Body of pancreas (tissue), 4 donors: ENCODE measurements at regions not wholly inside any gene's neighbourhood (a gene's known extent, or its start where the extent isn't known, plus 50 kb on each side); places are given as distances from the start of the nearest gene placed in this dataset.

Source experiments
- ATAC-seq: fragments of 150-250 bp; one replicate; pipeline ENCODE4 v1.9.1; 2016
- DNase-seq, 4 donors: peaks; one replicate each; pipeline ENCODE4 v3.0.0-alpha.2; 2019
- H3K27ac ChIP-seq, 4 donors: fragments of 200-600 bp; sonication (generic); 1 replicate in 3 of 4; 2 replicates in 1 of 4; pipeline versions ENCODE4 v1.5.1 to v1.6.1; 2016 to 2019; ENCODE audit warnings: mild to moderate bottlenecking in 1 of 4, mixed read lengths in 1 of 4, moderate library complexity in 1 of 4
- H3K27me3 ChIP-seq, 2 donors: fragments of 200-600 bp; sonication (generic); one replicate each; pipeline ENCODE4 v1.6.0; 2016; ENCODE audit warnings: mild to moderate bottlenecking in 1 of 2
- H3K36me3 ChIP-seq, 2 donors: fragments of 200-600 bp; sonication (generic); replicated peaks in 1 of 2; 2 replicates each; pipeline ENCODE4 v1.5.1; 2016; ENCODE audit warnings: low read depth in 2 of 2; ENCODE audit not compliant: insufficient read depth in 1 of 2
- H3K4me1 ChIP-seq: fragments of 200-600 bp; sonication (generic); one replicate; pipeline ENCODE4 v1.6.0; 2016
- H3K4me3 ChIP-seq, 2 donors: fragments of 200-600 bp; sonication (generic); 1 replicate in 1 of 2; 2 replicates in 1 of 2; pipeline ENCODE4 v1.5.1; 2016 to 2019
- H3K9me3 ChIP-seq, 3 donors: fragments of 200-600 bp; sonication (generic); 1 replicate in 2 of 3; 2 replicates in 1 of 3; pipeline ENCODE4 v1.5.1; 2016
- CTCF ChIP-seq, 7 experiments: fragments of 450-650 bp in 4 of 7; fragments of 200-600 bp in 3 of 7; sonication (generic) in 3 of 7; IDR thresholded peaks; one replicate each; pipeline ENCODE4 v1.5.1; 2016 to 2019; ENCODE audit warnings: antibody characterized with exemption in 7 of 7
- POLR2A ChIP-seq, 3 donors: fragments of 450-650 bp; IDR thresholded peaks; one replicate each; pipeline ENCODE4 v1.6.1; 2016; ENCODE audit warnings: antibody characterized with exemption in 3 of 3, mild to moderate bottlenecking in 2 of 3
- WGBS, 2 donors: methylation state at CpG; one replicate each; pipeline ENCODE4 v1.1.5; 2017; 5-methylcytosine and 5-hydroxymethylcytosine counted together
- intact Hi-C: fragments of 100-400 bp; cut with DNase I; formaldehyde crosslinking; loops from one replicate; pipeline ENCODE4 v1.15.1; 2023

GRCh38 chr14:35998303-35998702 is 172.2 kb downstream of the BRMS1L start:
- Histone ChIP-seq H3K27me3 (no peaks in the 10 kb centered on the region), H3K9me3 (no peaks in the 10 kb centered on the region), H3K4me3 (no peak overlapping the region), H3K4me1 (no peaks in the 10 kb centered on the region), H3K27ac (no peak overlapping the region), H3K36me3 (no peaks in the 10 kb centered on the region)
- DNase-seq (no peak), ATAC-seq (no peak)
- intact Hi-C loops = no loop called here
- TF ChIP-seq CTCF (IDR thresholded peaks at IDR 0.05) (no peak), POLR2A (IDR thresholded peaks at IDR 0.05) (no peak)
- 71 to 81% methylated on average over 12 of the region's 12 CpGs for WGBS, 2 donors

- WGBS, 2 donors = 84 to 88% methylated on average over 3 of the region's 3 CpGs
- intact Hi-C loops = no loop called here
- Histone ChIP-seq H3K36me3 (no peaks in the 10 kb centered on the region), H3K27me3 (no peaks in the 10 kb centered on the region), H3K4me1 (no peaks in the 10 kb centered on the region), H3K9me3 (no peaks in the 10 kb centered on the region), H3K27ac (no peak overlapping the region), H3K4me3 (no peak overlapping the region)
- TF ChIP-seq POLR2A (IDR thresholded peaks at IDR 0.05) (no peak), CTCF (IDR thresholded peaks at IDR 0.05) (no peak)
- ATAC-seq (no peak), DNase-seq (no peak)
These were observed 167.5 kb downstream of the BRMS1L start for GRCh38 chr14:35993684-35993960.

- 74 to 86% methylated on average over 5 of the region's 5 CpGs for WGBS, 2 donors
- H3K4me3 ChIP-seq = no peak overlapping the region
- no peak overlapping the region for H3K27ac ChIP-seq
- H3K27me3 ChIP-seq = no peaks in the 10 kb centered on the region
- ATAC-seq (no peak), DNase-seq (no peak)
- H3K9me3 ChIP-seq = no peaks in the 10 kb centered on the region
- intact Hi-C loops = no loop called here
- no peaks in the 10 kb centered on the region for H3K36me3 ChIP-seq
- TF ChIP-seq POLR2A (IDR thresholded peaks at IDR 0.05) = no peak
- no peak for TF ChIP-seq CTCF (IDR thresholded peaks at IDR 0.05)
- H3K4me1 ChIP-seq = no peaks in the 10 kb centered on the region
These were observed 166.9 kb downstream of the BRMS1L start for GRCh38 chr14:35992816-35993683.

GRCh38 chr14:35991356-35991755 is 165.2 kb downstream of the BRMS1L start:
- H3K4me3 ChIP-seq = no peak overlapping the region
- ATAC-seq (no peak), DNase-seq (no peak)
- no peaks in the 10 kb centered on the region for H3K36me3 ChIP-seq
- no peaks in the 10 kb centered on the region for H3K9me3 ChIP-seq
- intact Hi-C loops = no loop called here
- H3K4me1 ChIP-seq = no peaks in the 10 kb centered on the region
- TF ChIP-seq POLR2A (IDR thresholded peaks at IDR 0.05) = no peak
- H3K27me3 ChIP-seq = no peaks in the 10 kb centered on the region
- no peak overlapping the region for H3K27ac ChIP-seq

- H3K4me1 ChIP-seq = no peaks in the 10 kb centered on the region
- intact Hi-C loops = no loop called here
- no peaks in the 10 kb centered on the region for H3K36me3 ChIP-seq
- H3K27me3 ChIP-seq = no peaks in the 10 kb centered on the region
- H3K27ac ChIP-seq = no peak overlapping the region
- TF ChIP-seq POLR2A (IDR thresholded peaks at IDR 0.05) (no peak), CTCF (IDR thresholded peaks at IDR 0.05) (no peak)
- ATAC-seq (no peak), DNase-seq (no peak)
- WGBS, 2 donors = 85 to 88% methylated on average over 4 of the region's 4 CpGs
- no peaks in the 10 kb centered on the region for H3K9me3 ChIP-seq
- H3K4me3 ChIP-seq = no peak overlapping the region
These were observed 163.6 kb downstream of the BRMS1L start for GRCh38 chr14:35989736-35990135.
